K562 (cell line): ENCODE measurements at regions not wholly inside any gene's neighbourhood (a gene's known extent, or its start where the extent isn't known, plus 50 kb on each side); places are given as distances from the start of the nearest gene placed in this dataset.

Experiments used
- ATAC-seq: fragments of 200-7000 bp; cut with Tn5 transposase; 3 replicates; pipeline ENCODE4 v1.9.1; 2020; ENCODE audit warnings: moderate library complexity
- BruUV-seq: library from RNA; stranded (reverse); fragments of 400-500 nt; replicated peaks from 2 replicates; lab custom pipeline; 2021; lab: Mats Ljungman, UMichigan
- CTCF ChIA-PET: fragments of 300-600 bp; formaldehyde crosslinking; extraction: SDS; loops from one replicate; lab custom pipeline; 2021; ENCODE audit warnings: low intra/inter-chr PET ratio; lab: Yijun Ruan, JAX
- POLR2A ChIA-PET: fragments of 300-600, 350-650 bp; sonication (Branson Sonifier 250); formaldehyde crosslinking; extraction: SDS; loops from one replicate; lab custom pipeline; 2021; ENCODE audit warnings: antibody characterized with exemption, inconsistent platforms; lab: Yijun Ruan, JAX
- DNase-seq, 4 experiments: peaks; one replicate each; pipeline versions ENCODE4 v3.0.0 to v3.0.0-alpha.2; 2011 to 2018; ENCODE audit warnings: low spot score in 3 of 4, mixed read lengths in 3 of 4; ENCODE audit errors: extremely low read depth in 1 of 4
- FAIRE-seq: peaks from 2 replicates; lab custom pipeline; 2011; peaks lifted over from hg19 to GRCh38; lab: Jason Lieb, UNC
- H2AFZ ChIP-seq: 2 replicates; pipeline ENCODE4 v1.6.0; 2011; ENCODE audit warnings: low read depth, low read length, control low read depth, inconsistent platforms
- H3K27ac ChIP-seq: fragments of 200-600 bp; 3 replicates; pipeline ENCODE4 v1.8.0; 2011; ENCODE audit warnings: low read depth, mild to moderate bottlenecking, control low read depth, inconsistent platforms, low read length, moderate library complexity, mixed read lengths; ENCODE audit errors: extremely low read depth
- H3K27me3 ChIP-seq, 2 experiments: fragments of 300-600 bp in 1 of 2; 2 replicates in 1 of 2; 3 replicates in 1 of 2; pipeline versions ENCODE4 v1.6.0 to v1.8.0; 2011; ENCODE audit warnings: inconsistent platforms in 2 of 2, low read length in 2 of 2, mild to moderate bottlenecking in 1 of 2, mixed read lengths in 1 of 2, moderate library complexity in 1 of 2; ENCODE audit not compliant: control insufficient read depth in 2 of 2, insufficient read depth in 2 of 2
- H3K36me3 ChIP-seq: fragments of 300-600 bp; 3 replicates; pipeline ENCODE4 v1.8.0; 2011; ENCODE audit warnings: mild to moderate bottlenecking, low read length, inconsistent platforms; ENCODE audit not compliant: control insufficient read depth, insufficient read depth
- H3K4me1 ChIP-seq, 2 experiments: fragments of 200-600 bp in 1 of 2; replicated peaks in 1 of 2; 2 replicates in 1 of 2; 3 replicates in 1 of 2; pipeline versions ENCODE4 v1.5.1 to v1.8.0; 2011; ENCODE audit warnings: inconsistent platforms in 2 of 2, low read length in 2 of 2, mild to moderate bottlenecking in 1 of 2, mixed read lengths in 1 of 2, moderate library complexity in 1 of 2; ENCODE audit not compliant: control insufficient read depth in 2 of 2, insufficient read depth in 2 of 2
- H3K4me2 ChIP-seq: 2 replicates; pipeline ENCODE4 v1.6.1; 2011; ENCODE audit warnings: low read length, control low read depth, inconsistent platforms, mixed read lengths; ENCODE audit not compliant: insufficient read depth
- H3K4me3 ChIP-seq: fragments of 200-600 bp; sonication (generic), shearing (Covaris generic); 2 replicates; pipeline ENCODE4 v1.5.1; 2016; ENCODE audit warnings: control low read depth, inconsistent platforms
- H3K79me2 ChIP-seq: fragments of 200-600 bp; 3 replicates; pipeline ENCODE4 v1.8.0; 2011; ENCODE audit warnings: low read length, inconsistent platforms; ENCODE audit not compliant: control insufficient read depth, insufficient read depth
- H3K9ac ChIP-seq, 2 experiments: 2 replicates each; pipeline versions ENCODE4 v1.6.0 to v1.6.1; 2011; ENCODE audit warnings: low read depth in 2 of 2, low read length in 2 of 2, control low read depth in 1 of 2, inconsistent platforms in 1 of 2, mild to moderate bottlenecking in 1 of 2, mixed read lengths in 1 of 2; ENCODE audit not compliant: insufficient read depth in 1 of 2
- H3K9me1 ChIP-seq: one replicate; pipeline ENCODE4 v1.6.0; 2011; ENCODE audit warnings: inconsistent platforms, mild to moderate bottlenecking, low read length, moderate library complexity; ENCODE audit not compliant: control insufficient read depth, insufficient read depth
- H3K9me3 ChIP-seq: replicated peaks from 2 replicates; pipeline ENCODE4 v1.5.1; 2011; ENCODE audit warnings: low read depth, low read length, inconsistent platforms; ENCODE audit not compliant: control insufficient read depth, insufficient read depth
- H4K20me1 ChIP-seq: replicated peaks from 2 replicates; pipeline ENCODE4 v1.6.1; 2011; ENCODE audit warnings: low read length, inconsistent platforms, mixed read lengths; ENCODE audit not compliant: control insufficient read depth, insufficient read depth
- E2F4 ChIP-seq: sonication (generic); formaldehyde crosslinking; IDR thresholded peaks from 2 replicates; pipeline ENCODE4 v1.8.0; 2022; ENCODE audit warnings: mild to moderate bottlenecking, low read depth, missing genetic modification reagents
- E2F6 ChIP-seq, 2 experiments: IDR thresholded peaks; 2 replicates each; pipeline ENCODE4 v1.6.1; 2011; ENCODE audit warnings: borderline replicate concordance in 1 of 2, control low read depth in 1 of 2, low read depth in 1 of 2, low read length in 1 of 2, mild to moderate bottlenecking in 1 of 2, mixed read lengths in 1 of 2, moderate library complexity in 1 of 2; ENCODE audit not compliant: insufficient read depth in 1 of 2, insufficient read length in 1 of 2, poor library complexity in 1 of 2, severe bottlenecking in 1 of 2; ENCODE audit errors: extremely low read depth in 1 of 2
- ELK1 ChIP-seq: sonication (generic); formaldehyde crosslinking; IDR thresholded peaks from 2 replicates; pipeline ENCODE4 v1.8.1; 2022; ENCODE audit warnings: missing genetic modification reagents
- KLF6 ChIP-seq: fragments of 250-450 bp; sonication (Bioruptor Pico); IDR thresholded peaks from 2 replicates; pipeline ENCODE4 v1.4.0; 2020; ENCODE audit warnings: mild to moderate bottlenecking, moderate library complexity, borderline replicate concordance
- MAFG ChIP-seq: fragments of 450-650 bp; conservative IDR thresholded peaks from 2 replicates; pipeline ENCODE4 v1.6.1; 2016; ENCODE audit warnings: missing genetic modification characterization, missing compliant biosample characterization
- SAP30 ChIP-seq: fragments of 200-600 bp; sonication (generic); IDR thresholded peaks from 2 replicates; pipeline ENCODE4 v1.6.1; 2012; ENCODE audit warnings: borderline replicate concordance, low read depth, mild to moderate bottlenecking, moderate library complexity, low read length, control low read depth, inconsistent platforms; ENCODE audit not compliant: insufficient read depth, poor library complexity, severe bottlenecking
- TCF7L2 ChIP-seq: fragments of 150-350 bp; IDR thresholded peaks from 2 replicates; pipeline ENCODE4 v1.6.1; 2016; ENCODE audit warnings: low read depth, mild to moderate bottlenecking, low read length, moderate library complexity
- THAP7 ChIP-seq: fragments of 250-450 bp; sonication (Bioruptor Pico); IDR thresholded peaks from 2 replicates; pipeline ENCODE4 v1.5.0; 2021
- ZBTB8A ChIP-seq: fragments of 450-650 bp; IDR thresholded peaks from 2 replicates; pipeline ENCODE4 v1.6.1; 2018; ENCODE audit warnings: mild to moderate bottlenecking, moderate library complexity; ENCODE audit not compliant: partially characterized antibody
- ZNF551 ChIP-seq: fragments of 250-450 bp; sonication (Bioruptor Pico); IDR thresholded peaks from 2 replicates; pipeline ENCODE4 v1.5.0; 2021; ENCODE audit warnings: mild to moderate bottlenecking, moderate library complexity
- ZNF668 ChIP-seq: fragments of 250-450 bp; sonication (Bioruptor Pico); IDR thresholded peaks from 2 replicates; pipeline ENCODE4 v1.8.0; 2022; ENCODE audit warnings: mild to moderate bottlenecking, inconsistent platforms
- WGBS: fragments of 100-300 bp; shearing (Covaris generic); methylation state at CpG from one replicate; pipeline ENCODE4 v1.1.6; 2016; ENCODE audit warnings: low coverage, mixed read lengths; ENCODE audit not compliant: insufficient coverage; ENCODE audit errors: missing lambda C conversion rate; 5-methylcytosine and 5-hydroxymethylcytosine counted together
- in situ Hi-C: fragments of 300-500 bp; cut with MboI; formaldehyde crosslinking; loops from 4 replicates; pipeline ENCODE4 v1.15.0; 2018; ENCODE audit warnings: inconsistent platforms, mixed read lengths
- intact Hi-C: fragments of 100-400 bp; cut with micrococcal nuclease; formaldehyde crosslinking; loops from 2 replicates; pipeline ENCODE4 v1.14.2; 2022

GRCh38 chr2:192467953-192468660 lies 273.4 kb upstream of the TMEFF2 start:
- no peak for DNase-seq
- 0% methylated on average over 4 of the region's 4 CpGs for WGBS
- intact Hi-C loops: no loop called here

More at GRCh38 chr2:192467953-192468660, 273.4 kb upstream of the TMEFF2 start:
- H3K4me2 ChIP-seq: no peak overlapping the region
- no peak overlapping the region for H3K4me3 ChIP-seq
- no peaks in the 10 kb centered on the region for H3K27me3 ChIP-seq
- ATAC-seq: no peak
- H2AFZ ChIP-seq: no peak overlapping the region
- in situ Hi-C loops: no loop called here
- H3K36me3 ChIP-seq: no peaks in the 10 kb centered on the region
- ChIA-PET CTCF (no interaction called here), POLR2A (no interaction called here)
- no peak for TF ChIP-seq THAP7 (CRISPR knock-in tag)
- TF ChIP-seq E2F6 (IDR thresholded peaks at IDR 0.05; ENCODE audit: borderline replicate concordance in 1 of 2, extremely low read depth in 1 of 2, insufficient read depth in 1 of 2, insufficient read length in 1 of 2, low read depth in 1 of 2, low read length in 1 of 2, poor library complexity in 1 of 2, severe bottlenecking in 1 of 2): no peak
- TF ChIP-seq ZNF668 (CRISPR knock-in tag): no peak
- TF ChIP-seq ZNF551 (CRISPR knock-in tag): no peak
- no peak for TF ChIP-seq E2F4 (CRISPR knock-in tag)
- TF ChIP-seq KLF6: no peak
- TF ChIP-seq ELK1 (CRISPR knock-in tag): no peak
- TF ChIP-seq MAFG (tag): no peak
- TF ChIP-seq TCF7L2: no peak
- TF ChIP-seq ZBTB8A: no peak
- no peak for TF ChIP-seq SAP30
- H3K9ac ChIP-seq: no peak overlapping the region
- no peaks in the 10 kb centered on the region for H3K79me2 ChIP-seq
- no peaks in the 10 kb centered on the region for H4K20me1 ChIP-seq
- no peaks in the 10 kb centered on the region for H3K4me1 ChIP-seq
- FAIRE-seq: no peak
- BruUV-seq: no TSS peak
- no peaks in the 10 kb centered on the region for H3K9me1 ChIP-seq
- no peak overlapping the region for H3K27ac ChIP-seq
- H3K9me3 ChIP-seq: no peaks in the 10 kb centered on the region
